Activated T-helper 17 cell treated with anti-CD3 and anti-CD28 coated beads, Interleukin-2, amount 50 U/mL, for 72 hours (primary cell): ENCODE measurements at regions not wholly inside any gene's neighbourhood (a gene's known extent, or its start where the extent isn't known, plus 50 kb on each side); places are given as distances from the start of the nearest gene placed in this dataset.

Source experiments
- ATAC-seq: fragments of 150-1000 bp; cut with Tn5 transposase; replicated peaks from 2 replicates; pipeline ENCODE4 v1.10.0; 2021; ENCODE audit warnings: mild to moderate bottlenecking, moderate library complexity
- H3K27ac Mint-ChIP-seq: one replicate; pipeline ENCODE4 v1.8.0; 2022; ENCODE audit warnings: mixed read lengths
- H3K27me3 Mint-ChIP-seq: one replicate; pipeline ENCODE4 v1.8.0; 2022; ENCODE audit warnings: mixed read lengths
- H3K36me3 Mint-ChIP-seq: one replicate; pipeline ENCODE4 v1.8.0; 2022; ENCODE audit warnings: low read depth, mild to moderate bottlenecking, mixed read lengths
- H3K4me1 Mint-ChIP-seq: one replicate; pipeline ENCODE4 v1.8.0; 2022; ENCODE audit warnings: mixed read lengths
- H3K4me3 Mint-ChIP-seq: one replicate; pipeline ENCODE4 v1.8.0; 2022; ENCODE audit warnings: mild to moderate bottlenecking, mixed read lengths
- H3K9me3 Mint-ChIP-seq: one replicate; pipeline ENCODE4 v1.8.0; 2022; ENCODE audit warnings: mixed read lengths

DNA sequence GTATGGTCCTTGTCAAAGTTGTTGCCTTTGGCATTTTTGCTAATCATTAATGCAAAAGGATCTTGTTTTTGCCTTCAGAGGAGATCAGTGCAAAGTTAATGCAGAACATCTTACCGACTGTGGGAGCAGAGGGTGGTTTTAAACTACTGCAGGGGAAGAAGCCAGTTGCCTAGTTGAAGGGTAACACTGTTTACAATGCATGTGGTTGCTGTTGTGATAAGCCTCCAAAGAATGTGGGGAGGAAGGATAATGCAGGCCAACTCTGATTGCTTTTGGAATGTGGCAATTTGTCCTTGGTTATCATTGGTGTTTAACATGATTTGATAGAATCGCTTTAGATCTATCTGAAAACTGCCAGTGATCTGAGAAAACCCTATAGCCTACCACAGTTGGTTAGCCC is 204.3 kb upstream of the TLL1 start:
- no peaks in the 10 kb centered on the region for H3K9me3 Mint-ChIP-seq
- ATAC-seq: no peak
- H3K27me3 Mint-ChIP-seq: no peaks in the 10 kb centered on the region
- H3K27ac Mint-ChIP-seq: no peak overlapping the region
- no peak overlapping the region for H3K4me3 Mint-ChIP-seq
- H3K4me1 Mint-ChIP-seq: no peaks in the 10 kb centered on the region
- no peaks in the 10 kb centered on the region for H3K36me3 Mint-ChIP-seq

- H3K27ac Mint-ChIP-seq: no peak overlapping the region
Observed at GRCh38 chr4:165677081-165677480, 196.0 kb upstream of the TLL1 start.

GRCh38 chr4:165678236-165678935 is 194.7 kb upstream of the TLL1 start:
- Mint-ChIP-seq H3K9me3 (no peaks in the 10 kb centered on the region), H3K4me3 (no peak overlapping the region), H3K27ac (no peak overlapping the region), H3K4me1 (no peaks in the 10 kb centered on the region), H3K27me3 (no peaks in the 10 kb centered on the region), H3K36me3 (no peaks in the 10 kb centered on the region)
- no peak for ATAC-seq

More at GRCh38 chr4:165677081-165677480, 196.0 kb upstream of the TLL1 start:
- Mint-ChIP-seq H3K9me3 (no peaks in the 10 kb centered on the region), H3K4me1 (no peaks in the 10 kb centered on the region), H3K27me3 (no peaks in the 10 kb centered on the region), H3K4me3 (no peak overlapping the region), H3K36me3 (no peaks in the 10 kb centered on the region)
- no peak for ATAC-seq

- Mint-ChIP-seq H3K27me3 (no peaks in the 10 kb centered on the region), H3K36me3 (no peaks in the 10 kb centered on the region), H3K9me3 (no peaks in the 10 kb centered on the region), H3K4me1 (no peaks in the 10 kb centered on the region), H3K4me3 (no peak overlapping the region), H3K27ac (no peak overlapping the region)
- ATAC-seq: no peak
Observed at GRCh38 chr4:165678936-165679325, 194.1 kb upstream of the TLL1 start.

- Mint-ChIP-seq H3K9me3 (no peaks in the 10 kb centered on the region), H3K27ac (no peak overlapping the region), H3K4me1 (no peaks in the 10 kb centered on the region), H3K27me3 (no peaks in the 10 kb centered on the region), H3K36me3 (no peaks in the 10 kb centered on the region), H3K4me3 (no peak overlapping the region)
- ATAC-seq: no peak
Observed at GRCh38 chr4:165680821-165681220, 192.2 kb upstream of the TLL1 start.

DNA sequence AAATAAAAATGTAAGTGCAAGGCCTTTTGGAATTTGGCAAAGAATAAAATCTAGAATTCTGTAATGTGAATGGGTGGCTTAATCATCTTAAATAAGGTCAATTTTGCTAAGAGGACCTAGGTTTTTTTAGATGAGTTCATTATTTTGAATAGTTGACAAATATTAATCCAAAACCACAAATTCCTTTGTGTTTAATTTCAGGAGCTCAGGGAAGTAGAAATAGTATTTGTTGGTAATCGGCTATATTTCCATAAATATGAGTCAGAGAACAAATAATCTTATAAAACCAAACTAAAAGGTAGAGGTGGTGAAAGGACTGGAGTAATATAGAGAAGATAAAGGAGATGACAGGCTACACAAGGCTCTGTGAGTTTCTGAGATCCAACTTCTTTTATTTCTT is 190.4 kb upstream of the TLL1 start:
- H3K27me3 Mint-ChIP-seq: no peaks in the 10 kb centered on the region
- H3K4me1 Mint-ChIP-seq: no peaks in the 10 kb centered on the region
- no peak for ATAC-seq
- no peaks in the 10 kb centered on the region for H3K36me3 Mint-ChIP-seq
- no peak overlapping the region for H3K27ac Mint-ChIP-seq
- H3K4me3 Mint-ChIP-seq: no peak overlapping the region
- no peaks in the 10 kb centered on the region for H3K9me3 Mint-ChIP-seq

DNA sequence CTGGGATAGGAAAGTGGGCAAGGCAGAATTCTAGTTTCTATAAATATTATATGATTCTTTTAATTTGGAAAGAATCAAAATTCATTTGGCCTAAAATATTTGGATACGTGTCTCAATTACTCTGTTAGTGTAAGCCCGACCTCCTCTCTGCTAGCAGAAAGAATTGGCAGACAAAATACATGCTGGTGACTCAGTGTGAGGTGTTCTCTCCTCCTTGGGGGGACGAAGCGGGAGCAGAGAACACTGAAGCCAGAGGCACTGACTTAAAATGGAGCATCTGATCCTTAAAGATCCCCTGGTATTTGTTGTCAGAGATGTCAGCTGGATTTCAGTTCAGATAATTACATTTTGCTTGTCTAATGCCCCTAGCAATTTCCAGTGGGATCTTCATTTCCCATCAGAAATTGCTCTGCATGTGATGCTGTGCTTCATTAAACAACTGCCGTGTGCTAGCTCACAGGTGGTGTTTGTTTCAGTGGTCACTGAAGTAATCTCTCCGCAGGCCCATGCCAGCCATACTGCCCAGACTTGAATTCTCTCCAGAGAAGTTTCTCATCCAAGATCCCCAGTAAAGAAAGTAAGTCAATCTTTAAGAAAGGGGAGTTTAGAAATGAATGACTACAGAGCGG is 188.7 kb upstream of the TLL1 start:
- Mint-ChIP-seq H3K9me3 (no peaks in the 10 kb centered on the region), H3K36me3 (no peaks in the 10 kb centered on the region), H3K4me1 (no peaks in the 10 kb centered on the region), H3K27me3 (no peaks in the 10 kb centered on the region), H3K27ac (no peak overlapping the region), H3K4me3 (no peak overlapping the region)
- no peak for ATAC-seq

DNA sequence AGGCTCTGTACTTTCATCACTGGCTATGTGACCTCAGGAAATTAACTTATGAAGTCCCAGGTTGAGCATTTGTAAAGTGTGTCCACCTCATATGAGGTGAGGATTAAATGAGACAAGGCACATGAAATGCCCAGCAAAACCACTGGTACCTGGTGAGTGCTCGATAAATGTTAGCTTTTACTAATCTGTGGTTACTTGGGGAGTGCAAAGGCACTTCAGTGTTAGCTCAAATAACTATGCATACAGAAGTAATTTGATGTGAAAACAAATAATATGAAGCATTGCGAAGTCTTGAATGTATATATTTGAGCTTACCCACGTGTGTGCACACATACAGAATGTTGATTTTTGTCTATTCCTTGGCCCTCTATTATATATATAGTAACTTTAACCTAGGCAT is 186.3 kb upstream of the TLL1 start:
- ATAC-seq: no peak
- H3K36me3 Mint-ChIP-seq: no peaks in the 10 kb centered on the region
- no peak overlapping the region for H3K4me3 Mint-ChIP-seq
- no peak overlapping the region for H3K27ac Mint-ChIP-seq
- H3K27me3 Mint-ChIP-seq: no peaks in the 10 kb centered on the region
- H3K9me3 Mint-ChIP-seq: no peaks in the 10 kb centered on the region
- H3K4me1 Mint-ChIP-seq: no peaks in the 10 kb centered on the region

DNA sequence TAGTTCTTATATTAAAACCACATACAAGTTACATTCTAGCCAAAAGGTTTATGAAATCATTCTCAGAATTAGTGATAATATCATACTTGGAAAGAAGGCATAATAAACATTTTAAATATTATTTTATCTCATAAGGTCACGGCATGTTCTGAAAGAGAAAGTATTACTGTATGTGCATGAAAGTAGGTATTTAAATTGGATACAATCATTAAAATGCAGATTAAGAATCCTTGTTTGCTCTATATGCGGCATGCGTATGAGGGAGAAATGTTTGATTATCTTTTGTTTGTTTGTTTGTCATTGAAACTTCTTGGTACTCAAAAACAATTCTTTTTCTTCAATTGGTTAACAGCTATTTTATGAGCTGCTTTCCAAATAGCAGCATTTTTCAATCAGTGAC is 183.9 kb upstream of the TLL1 start:
- Mint-ChIP-seq H3K4me3 (no peak overlapping the region), H3K27me3 (no peaks in the 10 kb centered on the region), H3K4me1 (no peaks in the 10 kb centered on the region), H3K9me3 (no peaks in the 10 kb centered on the region), H3K27ac (no peak overlapping the region), H3K36me3 (no peaks in the 10 kb centered on the region)
- ATAC-seq: no peak

DNA sequence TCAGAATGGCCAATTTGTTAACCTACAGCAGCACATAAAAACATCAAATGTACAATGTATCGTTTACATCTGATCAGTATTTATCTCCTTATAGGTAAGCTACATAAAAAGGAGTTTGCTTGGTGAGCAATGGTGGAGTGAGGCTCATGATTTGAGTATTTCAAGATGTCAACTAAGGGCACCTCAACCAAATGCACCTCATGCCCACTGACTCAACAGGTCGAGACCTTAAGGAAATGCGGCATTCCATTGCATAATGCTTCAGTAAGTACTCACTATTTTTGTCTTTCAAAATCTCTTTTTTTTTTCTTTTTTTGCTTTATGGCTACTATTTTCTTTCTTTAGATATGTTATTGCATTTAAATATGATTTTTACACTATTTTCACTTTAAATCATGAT is 181.0 kb upstream of the TLL1 start:
- ATAC-seq: no peak
- H3K4me1 Mint-ChIP-seq: no peaks in the 10 kb centered on the region
- H3K27ac Mint-ChIP-seq: no peak overlapping the region
- H3K4me3 Mint-ChIP-seq: no peak overlapping the region
- H3K27me3 Mint-ChIP-seq: no peaks in the 10 kb centered on the region
- H3K9me3 Mint-ChIP-seq: no peaks in the 10 kb centered on the region
- H3K36me3 Mint-ChIP-seq: no peaks in the 10 kb centered on the region

GRCh38 chr4:165698272-165698671 is 174.8 kb upstream of the TLL1 start:
- no peaks in the 10 kb centered on the region for H3K36me3 Mint-ChIP-seq
- H3K4me1 Mint-ChIP-seq: no peaks in the 10 kb centered on the region
- H3K27me3 Mint-ChIP-seq: no peaks in the 10 kb centered on the region
- no peak overlapping the region for H3K4me3 Mint-ChIP-seq
- H3K9me3 Mint-ChIP-seq: no peaks in the 10 kb centered on the region
- H3K27ac Mint-ChIP-seq: no peak overlapping the region
- ATAC-seq: no peak

- Mint-ChIP-seq H3K27ac (no peak overlapping the region), H3K36me3 (no peaks in the 10 kb centered on the region), H3K4me1 (no peaks in the 10 kb centered on the region), H3K27me3 (no peaks in the 10 kb centered on the region), H3K9me3 (no peaks in the 10 kb centered on the region), H3K4me3 (no peak overlapping the region)
- ATAC-seq: no peak
Observed at GRCh38 chr4:165699055-165699454, 174.0 kb upstream of the TLL1 start.

DNA sequence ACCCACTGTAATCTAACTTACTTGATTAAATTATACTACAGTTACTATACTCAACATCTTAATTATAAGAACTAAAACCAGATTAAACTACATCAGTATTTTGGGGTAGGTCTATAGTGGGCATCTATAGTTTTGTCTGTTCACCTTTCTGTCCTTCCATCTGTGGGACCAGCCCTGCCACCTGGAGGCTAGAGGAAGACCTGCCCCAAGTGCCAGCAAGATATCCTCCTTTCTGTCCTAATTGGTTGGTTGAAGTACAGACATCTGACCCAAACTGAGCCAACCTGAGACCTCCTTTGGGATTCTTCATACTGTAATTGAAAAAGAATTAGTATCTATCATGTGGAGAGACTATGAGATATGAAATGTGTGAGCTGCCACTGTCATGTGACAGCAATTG is 172.2 kb upstream of the TLL1 start:
- no peaks in the 10 kb centered on the region for H3K36me3 Mint-ChIP-seq
- H3K9me3 Mint-ChIP-seq: no peaks in the 10 kb centered on the region
- no peaks in the 10 kb centered on the region for H3K27me3 Mint-ChIP-seq
- H3K27ac Mint-ChIP-seq: no peak overlapping the region
- H3K4me3 Mint-ChIP-seq: no peak overlapping the region
- ATAC-seq: no peak
- H3K4me1 Mint-ChIP-seq: no peaks in the 10 kb centered on the region

GRCh38 chr4:165707128-165707527 is 165.9 kb upstream of the TLL1 start:
- H3K9me3 Mint-ChIP-seq: no peaks in the 10 kb centered on the region
- no peaks in the 10 kb centered on the region for H3K27me3 Mint-ChIP-seq
- no peak overlapping the region for H3K4me3 Mint-ChIP-seq
- no peaks in the 10 kb centered on the region for H3K36me3 Mint-ChIP-seq
- H3K4me1 Mint-ChIP-seq: no peaks in the 10 kb centered on the region
- no peak overlapping the region for H3K27ac Mint-ChIP-seq
- ATAC-seq: no peak

- no peaks in the 10 kb centered on the region for H3K4me1 Mint-ChIP-seq
- no peaks in the 10 kb centered on the region for H3K9me3 Mint-ChIP-seq
- H3K36me3 Mint-ChIP-seq: no peaks in the 10 kb centered on the region
- H3K27me3 Mint-ChIP-seq: no peaks in the 10 kb centered on the region
- H3K4me3 Mint-ChIP-seq: no peak overlapping the region
- H3K27ac Mint-ChIP-seq: no peak overlapping the region
- ATAC-seq: no peak
Observed at GRCh38 chr4:165709516-165709915, 163.5 kb upstream of the TLL1 start.
